HG03571 (cell line): ENCODE measurements at regions not wholly inside any gene's neighbourhood (a gene's known extent, or its start where the extent isn't known, plus 50 kb on each side); places are given as distances from the start of the nearest gene placed in this dataset.
"Not testable (repeated sequence)": the region's sequence is repeated elsewhere in the genome, so short reads cannot be mapped to it uniquely, and the experiment has no call there.

Experiments used
- ATAC-seq: cut with Tn5 transposase; IDR thresholded peaks from one replicate; pipeline ENCODE4 v1.9.1; 2021; ENCODE audit not compliant: unreplicated experiment

DNA sequence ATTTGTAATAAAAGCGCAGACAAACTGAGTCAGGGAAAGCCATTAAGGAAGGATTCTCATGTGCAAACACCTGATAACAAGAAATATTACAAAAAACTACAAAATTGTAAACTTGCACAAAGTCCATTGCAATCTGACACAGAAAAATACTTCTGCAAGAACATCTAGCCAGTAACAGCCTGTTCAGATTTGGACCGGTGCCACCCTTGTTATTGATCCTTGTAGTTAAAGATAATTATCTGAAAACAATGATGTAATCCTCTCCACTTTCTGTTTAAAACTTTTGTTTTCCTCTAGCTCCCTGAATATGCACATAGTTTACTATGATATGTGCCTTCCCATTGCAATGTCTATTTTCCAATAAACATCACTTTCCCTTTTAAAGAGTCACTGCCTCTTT, 1090.2 kb downstream of the PLOD2 start:
- ATAC-seq: no peak

DNA sequence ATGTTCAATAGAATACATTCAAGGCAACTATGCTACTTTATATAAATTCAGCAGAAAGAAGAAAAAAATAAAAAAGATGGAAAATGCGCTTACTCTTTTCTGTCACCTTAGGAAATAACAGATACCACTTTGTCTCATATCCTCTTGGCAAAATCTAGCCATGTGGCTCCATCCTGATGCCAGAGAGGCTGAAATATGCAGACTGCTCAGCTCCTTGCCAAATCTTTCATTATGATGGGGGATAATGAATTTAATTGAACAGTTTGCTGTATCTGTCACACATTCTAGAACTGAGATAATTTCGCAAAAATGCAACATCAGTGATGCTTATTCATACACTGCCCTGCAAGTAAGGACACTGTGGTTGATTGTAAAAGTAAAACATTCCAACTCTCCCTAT, 1081.5 kb downstream of the PLOD2 start:
- no peak for ATAC-seq

DNA sequence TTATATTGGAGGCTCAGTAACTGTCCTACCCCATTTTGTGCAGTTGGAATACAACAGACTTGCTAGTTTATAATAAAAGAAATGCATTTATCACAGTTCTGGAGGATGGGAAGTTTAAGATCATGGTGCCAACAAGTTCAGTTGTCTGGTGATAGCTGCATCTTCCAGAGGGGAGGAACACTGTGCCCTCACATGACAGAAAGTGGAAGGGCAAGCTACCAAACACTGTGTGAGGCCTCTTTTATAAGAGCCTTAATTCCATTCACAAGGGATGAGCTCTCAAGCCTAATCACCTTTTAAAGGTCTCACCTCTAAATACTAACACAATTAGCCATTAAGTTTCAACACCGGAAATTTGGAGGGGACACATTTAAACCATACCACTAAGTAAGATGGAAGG, 1073.9 kb downstream of the PLOD2 start:
- no peak for ATAC-seq

DNA sequence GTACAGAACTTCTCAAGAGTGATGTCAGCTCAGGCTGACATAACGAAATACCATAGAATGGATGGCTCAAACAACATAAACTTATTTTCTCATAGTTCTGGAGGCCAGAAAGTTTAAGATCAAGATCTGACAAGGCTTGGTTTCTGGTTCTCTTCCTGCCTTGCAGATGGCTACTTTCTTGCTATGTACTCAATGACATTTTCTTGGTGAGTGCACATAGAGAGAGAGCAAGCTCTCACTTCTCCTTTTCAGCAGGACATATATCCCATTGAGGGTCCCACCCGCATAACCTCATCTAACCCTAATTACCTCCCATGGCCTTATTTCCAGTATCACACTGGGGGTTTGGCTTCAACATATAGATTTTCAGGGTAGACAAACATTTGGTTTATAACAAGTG, 1072.1 kb downstream of the PLOD2 start:
- no peak for ATAC-seq

DNA sequence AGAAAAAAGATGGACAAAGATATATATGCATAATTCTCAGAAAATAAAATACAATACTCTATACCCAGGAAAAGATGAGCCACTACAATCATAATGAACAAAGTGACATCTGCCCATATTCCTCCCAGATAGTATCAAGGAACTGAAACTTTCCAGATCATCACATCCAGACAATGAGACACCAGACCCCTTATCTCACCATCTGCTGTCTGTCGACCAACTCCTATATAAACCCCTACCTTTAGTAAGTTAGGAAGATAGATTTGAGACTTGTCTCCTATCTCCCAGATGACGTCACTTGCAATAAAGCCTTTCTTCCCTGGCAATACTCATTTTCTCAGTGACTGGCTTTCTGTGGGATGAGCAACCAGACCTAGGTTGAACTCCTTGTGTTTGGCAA, 1071.6 kb downstream of the PLOD2 start:
- ATAC-seq: no peak

DNA sequence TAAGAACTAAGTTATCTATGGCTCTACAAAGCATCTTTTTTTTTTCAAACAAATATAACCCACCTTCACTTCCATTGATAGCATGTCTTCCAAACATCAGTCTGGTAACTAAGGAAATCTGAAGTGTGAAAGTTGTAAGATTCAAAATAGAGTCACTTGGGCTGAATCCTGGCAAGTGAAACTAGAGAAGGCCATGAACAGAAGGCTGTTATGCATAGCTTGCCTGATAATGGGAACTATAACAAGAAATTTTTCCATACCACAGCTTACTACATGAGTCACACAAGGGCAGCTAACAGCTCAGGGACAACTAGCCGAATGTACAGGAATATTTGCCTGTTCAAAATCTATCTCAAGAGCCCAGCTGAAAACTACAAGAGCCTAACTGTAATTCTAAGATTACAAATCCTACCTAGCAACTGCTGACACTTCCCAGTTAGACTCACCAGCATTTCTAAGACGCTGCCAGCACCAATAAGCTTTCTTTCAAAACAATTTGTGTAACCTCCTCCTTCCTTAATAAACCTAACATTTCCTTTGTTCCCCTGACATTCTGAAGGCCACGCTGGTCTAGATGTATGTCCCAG, 1066.5 kb downstream of the PLOD2 start:
- peak; percentile 90 for ATAC-seq

DNA sequence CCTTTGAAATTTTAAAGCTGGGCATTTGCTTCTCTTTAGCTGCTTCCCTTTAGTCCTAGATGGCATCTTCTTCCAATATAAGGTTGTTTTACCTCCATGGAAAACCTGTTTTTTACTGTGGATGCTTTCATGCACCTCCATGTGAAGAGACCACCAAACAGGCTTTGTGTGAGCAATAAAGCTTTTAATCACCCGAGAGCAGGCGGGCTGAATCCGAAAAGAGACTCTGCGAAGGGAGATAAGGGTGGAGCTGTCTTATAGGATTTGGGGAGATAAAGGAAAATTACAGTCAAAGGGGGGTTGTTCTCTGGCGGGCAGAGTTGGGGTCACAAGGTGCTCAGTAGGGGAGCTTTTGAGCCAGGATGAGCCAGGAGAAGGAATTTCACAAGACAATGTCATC, 1049.8 kb downstream of the PLOD2 start:
- ATAC-seq: not testable (repeated sequence)

DNA sequence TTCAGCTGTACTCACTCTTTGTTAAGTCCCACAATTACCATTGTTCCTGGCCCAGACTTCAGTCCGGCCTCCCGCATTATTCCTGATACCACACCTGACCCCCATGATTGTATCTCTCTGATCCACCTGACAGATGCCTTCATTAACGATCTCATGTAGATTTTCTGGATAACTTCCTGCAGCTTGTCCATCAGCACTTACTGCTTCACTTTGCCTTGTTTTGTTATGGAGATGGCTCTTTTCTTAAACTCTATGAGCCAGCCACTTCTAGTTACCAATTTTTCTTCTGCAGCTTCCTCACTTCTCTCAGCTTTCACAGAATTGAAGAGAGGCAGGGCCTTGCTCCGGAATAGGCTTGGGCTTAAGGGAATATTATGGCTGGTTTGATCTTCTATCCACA, 1044.2 kb downstream of the PLOD2 start:
- no peak for ATAC-seq

DNA sequence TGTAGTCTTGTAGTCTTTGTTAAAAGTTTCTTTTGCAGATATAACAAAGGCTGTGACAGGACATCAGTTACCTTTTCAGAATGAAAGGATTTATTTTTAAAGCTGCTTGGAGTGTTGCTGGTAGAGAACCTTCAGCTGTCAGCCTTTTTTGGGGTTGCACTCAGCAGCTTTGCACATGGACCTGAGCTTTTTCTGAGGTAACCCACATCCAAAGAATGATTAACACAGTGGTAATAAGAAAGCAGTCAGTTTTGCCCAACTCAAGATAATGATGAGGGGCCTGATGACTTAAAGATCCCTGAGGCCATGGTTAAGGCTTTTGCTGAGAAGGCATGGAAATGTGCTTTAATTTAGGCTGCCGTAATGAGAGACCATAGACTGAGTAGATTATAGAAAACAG, 1042.7 kb downstream of the PLOD2 start:
- peak; percentile 74 for ATAC-seq

DNA sequence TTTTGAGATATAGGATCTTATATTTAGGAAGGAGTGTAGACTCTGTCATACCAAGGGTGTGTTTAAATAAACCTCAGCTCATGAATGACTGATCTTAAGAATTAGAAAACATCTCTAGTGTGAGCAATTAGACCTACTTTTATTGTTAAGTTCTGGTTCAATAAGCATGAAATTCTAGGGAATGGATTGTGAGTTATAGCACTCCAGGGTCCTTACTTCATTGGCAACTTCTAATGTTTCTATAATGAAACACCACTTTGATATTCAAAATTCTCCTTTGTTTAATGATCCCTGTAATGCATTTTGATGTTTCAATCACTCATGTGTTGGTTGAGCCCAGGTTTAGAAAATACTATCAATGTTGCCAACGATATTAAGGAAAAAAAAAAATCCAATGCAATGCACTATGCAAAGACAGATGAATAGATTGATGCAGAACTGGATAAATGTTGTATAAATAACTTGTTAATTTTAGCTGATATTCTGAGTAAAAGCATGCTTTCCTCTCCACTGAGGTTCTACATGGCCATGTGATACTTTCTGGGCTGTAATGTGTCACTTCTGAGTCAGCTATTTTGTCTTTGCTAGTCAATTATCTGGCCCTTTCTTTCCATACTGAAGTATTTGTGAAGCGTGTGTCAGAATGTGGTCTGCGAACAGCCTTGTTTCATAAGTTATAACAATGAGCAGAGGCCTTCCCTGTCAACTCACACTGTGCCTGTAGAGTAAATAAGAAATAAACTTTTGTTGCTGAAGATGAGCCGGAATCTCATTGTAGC, 1035.9 kb downstream of the PLOD2 start:
- no peak for ATAC-seq

DNA sequence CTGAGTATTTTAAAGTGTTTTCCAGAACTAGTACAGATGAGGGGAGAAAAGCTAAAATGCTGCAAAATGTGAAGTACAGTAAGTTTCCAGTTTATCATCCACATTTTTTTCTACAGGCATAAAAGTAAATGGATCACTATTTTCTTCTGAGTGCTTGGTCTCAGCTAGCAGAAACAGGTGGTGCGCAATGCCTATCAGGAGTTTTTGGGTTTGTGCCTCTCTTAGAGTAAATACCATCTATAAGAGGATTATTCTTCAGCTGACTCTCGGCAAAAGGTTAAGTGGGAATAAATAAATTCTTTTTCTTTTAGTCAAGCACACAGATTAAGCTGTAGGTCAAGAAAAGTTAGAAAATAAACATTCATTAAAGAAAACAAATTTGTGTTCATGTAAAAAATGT, 1027.7 kb downstream of the PLOD2 start:
- ATAC-seq: no peak

DNA sequence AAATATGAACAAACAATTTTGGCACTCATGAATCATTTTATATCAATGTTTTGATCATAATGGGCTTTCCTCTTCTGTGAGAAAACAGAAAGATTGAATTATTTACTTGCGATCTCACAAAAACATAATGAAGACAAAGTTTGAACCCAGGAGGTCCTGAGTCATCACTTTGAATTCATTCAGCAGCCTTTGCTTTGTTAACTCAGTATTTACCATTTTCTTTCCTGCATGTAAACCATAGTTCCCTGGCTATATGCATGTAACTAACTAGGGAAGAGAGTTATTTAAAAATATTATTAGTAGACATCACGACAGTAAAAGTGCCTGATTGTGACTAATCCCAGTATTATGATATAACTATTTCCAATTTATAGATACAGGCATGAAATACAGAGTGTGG, 1026.2 kb downstream of the PLOD2 start:
- ATAC-seq: no peak

DNA sequence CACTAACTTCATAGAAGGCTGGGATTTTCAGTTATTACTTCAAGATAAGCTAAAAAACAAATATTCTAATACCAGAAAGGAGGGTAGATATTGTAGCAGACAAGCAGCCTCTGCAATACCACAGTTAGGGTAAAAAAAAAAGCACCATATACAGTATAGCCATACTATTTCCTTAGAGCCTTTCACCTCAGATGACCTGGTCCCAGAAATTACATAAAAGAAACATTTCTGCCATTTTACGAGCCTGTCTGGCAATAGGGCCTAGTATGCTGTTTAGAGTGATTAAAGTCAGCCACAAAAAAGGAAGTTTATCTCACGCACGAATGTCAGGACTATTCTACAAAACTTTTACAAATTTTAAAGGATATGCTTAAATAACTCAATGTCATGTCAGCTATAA, 1016.6 kb downstream of the PLOD2 start:
- ATAC-seq: no peak

DNA sequence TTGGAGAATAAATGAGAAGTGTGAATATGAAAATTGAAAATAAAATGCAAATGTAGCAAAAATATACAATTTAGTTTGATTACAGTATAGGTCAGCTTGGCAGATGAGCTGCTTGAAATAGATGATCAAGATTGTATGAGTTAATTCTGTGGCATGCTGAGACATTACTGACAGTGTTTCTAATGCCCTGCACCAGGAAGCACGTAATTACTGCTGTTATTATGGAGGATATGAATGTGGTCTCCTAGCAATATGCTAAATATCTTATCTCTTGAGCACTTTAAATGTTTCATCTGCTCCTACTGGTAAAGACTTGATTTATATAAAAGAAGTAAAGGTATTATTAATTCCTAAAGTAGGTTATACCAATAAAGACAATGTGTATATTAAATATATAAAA, 1015.5 kb downstream of the PLOD2 start:
- no peak for ATAC-seq

DNA sequence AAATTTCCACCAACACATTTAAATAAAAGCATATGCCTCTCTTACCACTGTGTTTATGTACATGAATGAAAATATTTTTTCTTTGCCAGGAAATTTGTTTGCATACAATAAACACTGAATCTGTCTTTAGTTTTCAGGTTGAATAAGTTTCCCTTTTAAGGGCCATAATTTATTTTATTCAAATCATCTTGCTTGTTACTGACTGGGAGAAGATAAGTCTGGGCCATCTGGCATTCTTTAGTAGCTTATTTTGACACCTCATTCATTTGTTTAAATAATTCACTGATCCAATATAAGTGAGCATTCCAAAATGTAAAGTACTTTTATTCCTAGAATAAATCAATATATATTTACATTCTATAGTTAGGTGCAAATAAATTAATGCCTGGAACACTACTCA, 1001.3 kb downstream of the PLOD2 start:
- ATAC-seq: no peak

DNA sequence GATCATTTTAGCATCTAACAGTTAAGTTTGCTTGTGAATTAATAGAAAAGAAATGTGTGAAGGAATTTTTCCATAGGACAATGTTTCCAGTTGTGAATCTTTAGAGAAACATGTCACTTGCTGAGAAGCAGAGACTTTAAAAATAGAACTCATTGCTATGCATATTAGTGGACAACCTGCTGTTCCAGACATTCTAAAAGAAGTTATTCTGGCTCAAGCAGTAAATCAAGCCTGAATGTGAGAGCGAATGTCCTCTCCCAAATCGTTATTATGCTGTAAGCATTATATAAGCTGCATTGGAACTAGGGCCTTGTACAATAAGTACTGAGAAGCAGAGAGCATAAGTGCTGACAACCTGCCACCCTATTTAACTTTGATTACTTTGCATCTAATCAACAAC, 990.9 kb downstream of the PLOD2 start:
- ATAC-seq: no peak

DNA sequence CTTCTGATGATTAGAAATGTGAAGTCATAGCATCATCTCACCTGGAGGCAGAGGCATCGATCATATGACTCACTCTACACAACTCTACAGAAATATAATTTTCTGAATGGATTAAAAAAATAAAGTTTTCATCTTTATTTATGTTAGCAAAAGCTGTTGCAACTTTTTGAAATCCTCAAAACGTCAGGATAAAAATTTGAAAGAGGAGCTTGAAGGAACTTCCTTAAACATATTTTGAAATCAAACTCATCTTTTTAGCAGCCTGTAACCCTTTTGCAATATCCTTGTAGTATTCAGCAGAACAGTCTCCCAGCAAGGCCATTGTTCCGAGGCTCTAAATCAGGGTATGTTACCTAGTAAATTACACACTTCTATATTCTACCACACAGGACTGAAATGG, 985.4 kb downstream of the PLOD2 start:
- ATAC-seq: no peak

DNA sequence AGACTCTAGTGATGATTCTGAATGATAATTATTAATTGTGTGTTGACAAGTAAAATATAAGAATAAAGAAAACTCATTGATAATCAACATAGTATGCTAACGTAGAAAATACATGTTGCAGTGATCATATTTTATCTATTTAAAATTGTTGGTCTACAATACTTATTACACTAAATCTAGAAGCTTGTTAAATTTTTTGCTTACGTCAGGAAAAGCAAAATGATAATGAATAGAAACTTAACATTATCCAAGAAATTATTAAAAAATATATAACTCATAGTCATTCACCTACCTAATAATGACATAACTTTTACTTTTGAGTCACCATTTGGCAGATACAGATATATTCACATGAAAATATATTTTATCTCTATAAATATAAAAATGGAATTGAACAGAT, 984.1 kb downstream of the PLOD2 start:
- no peak for ATAC-seq

DNA sequence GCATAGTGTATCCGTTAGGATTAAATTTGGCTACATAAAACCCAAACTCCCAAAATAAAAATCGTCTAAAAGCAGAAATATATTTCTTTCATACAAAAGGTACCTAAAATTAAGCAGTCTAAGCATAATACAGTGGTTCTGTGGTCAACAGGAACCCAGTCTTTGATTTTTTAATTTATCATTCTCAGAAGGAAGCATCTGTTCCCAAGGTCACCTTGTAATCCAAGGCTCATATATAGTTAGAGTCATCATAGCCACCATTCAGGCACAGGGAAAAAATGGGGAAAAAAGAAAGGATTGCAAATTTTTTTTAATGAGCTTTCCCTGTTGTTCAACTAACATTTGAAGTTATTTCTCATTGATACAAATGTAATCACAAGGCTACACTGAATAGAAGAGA, 983.2 kb downstream of the PLOD2 start:
- no peak for ATAC-seq

DNA sequence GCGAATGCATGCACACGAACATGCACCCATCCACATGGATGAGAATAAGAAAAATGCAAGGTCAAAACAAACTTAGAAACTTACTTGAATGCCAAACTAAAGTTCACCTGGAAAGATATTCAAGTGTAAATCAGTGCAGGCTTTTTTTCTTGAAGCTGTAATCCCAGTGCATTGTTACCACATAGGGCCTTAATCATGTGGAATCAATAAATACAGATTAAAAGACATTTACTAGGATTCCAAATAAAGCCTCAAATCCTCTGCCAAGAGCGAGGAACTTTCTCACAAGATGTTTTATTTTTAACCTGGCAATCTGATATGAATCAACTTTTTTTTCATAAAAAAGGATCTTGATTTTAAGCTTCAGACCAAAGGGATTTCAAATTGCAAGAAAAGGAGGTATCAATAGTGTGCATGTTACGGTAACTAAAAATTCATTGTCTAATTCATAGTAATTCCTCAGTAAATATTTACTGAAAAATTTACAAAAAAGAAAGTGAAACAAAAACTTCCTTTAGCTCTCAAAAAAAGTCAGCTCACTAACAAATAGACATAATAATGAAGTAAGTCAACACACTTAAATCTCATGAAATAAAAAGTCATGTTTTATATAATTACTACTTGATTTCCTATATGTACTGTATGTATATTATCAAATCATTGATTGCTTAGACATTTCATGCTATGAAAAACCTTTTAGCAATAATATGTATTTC, 978.6 kb downstream of the PLOD2 start:
- ATAC-seq: no peak

DNA sequence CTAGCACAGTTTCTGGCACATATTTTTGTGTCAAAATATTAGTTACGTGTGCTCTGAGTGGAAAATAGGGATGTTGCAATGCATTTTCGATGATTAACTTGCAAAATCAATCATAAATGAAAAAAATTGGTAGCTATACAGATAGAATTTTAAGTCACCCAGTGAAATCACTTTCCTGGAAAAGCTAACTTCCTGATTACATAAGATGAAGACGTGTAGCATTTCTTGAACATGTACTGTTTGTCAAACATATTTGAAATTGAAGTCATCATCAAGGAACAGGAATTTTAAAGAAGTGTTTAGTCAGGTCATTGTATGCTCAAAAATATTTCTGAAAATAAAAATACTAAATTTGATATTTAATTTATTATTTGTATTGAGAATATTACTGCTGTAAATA, 977.7 kb downstream of the PLOD2 start:
- no peak for ATAC-seq

DNA sequence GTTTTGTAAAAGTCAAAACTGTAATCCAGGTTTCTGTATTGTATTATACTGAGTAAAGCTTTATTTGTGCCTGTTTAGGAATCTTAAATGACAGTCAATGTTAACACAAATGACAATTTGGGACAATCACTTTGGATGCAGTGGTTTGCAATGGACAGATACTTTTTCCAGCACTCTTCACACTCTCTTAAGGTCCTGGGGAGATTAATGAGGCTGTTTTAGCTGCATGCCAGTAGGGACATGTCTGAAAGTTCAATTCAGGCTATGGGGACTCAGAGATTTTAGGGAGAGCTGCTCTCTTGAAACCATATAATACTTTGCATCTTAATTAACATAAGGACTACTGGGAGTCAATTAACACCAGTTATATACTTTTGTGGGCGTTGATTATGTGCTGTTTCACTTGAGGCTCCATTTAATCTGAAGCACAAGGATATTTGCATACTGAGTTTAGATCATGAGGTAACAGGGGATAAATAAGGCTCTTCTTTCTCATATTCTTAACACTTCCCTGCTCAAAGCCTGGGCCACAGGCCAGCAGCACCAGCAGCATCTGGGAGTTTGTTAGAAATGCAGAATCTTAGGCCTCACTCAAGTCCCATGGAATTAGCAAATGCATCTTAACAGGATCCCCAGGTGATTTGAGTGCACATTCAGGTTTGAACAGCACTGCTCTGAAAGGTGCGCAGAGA, 972.8 kb downstream of the PLOD2 start:
- no peak for ATAC-seq
